Progenitor cell of endocrine pancreas (in vitro differentiated cells): ENCODE measurements at regions not wholly inside any gene's neighbourhood (a gene's known extent, or its start where the extent isn't known, plus 50 kb on each side); places are given as distances from the start of the nearest gene placed in this dataset.

Source experiments
- DNase-seq: peaks from one replicate; pipeline ENCODE4 v3.0.0; 2021; ENCODE audit warnings: low spot score; ENCODE audit not compliant: unreplicated experiment
- H3K27ac Mint-ChIP-seq: 2 replicates; pipeline ENCODE4 v1.8.0; 2021; ENCODE audit warnings: mild to moderate bottlenecking, moderate library complexity, mixed read lengths
- H3K27me3 Mint-ChIP-seq: 2 replicates; pipeline ENCODE4 v1.8.0; 2021; ENCODE audit warnings: mixed read lengths
- H3K36me3 Mint-ChIP-seq: 2 replicates; pipeline ENCODE4 v1.8.0; 2022; ENCODE audit warnings: mixed read lengths; ENCODE audit not compliant: insufficient read depth
- H3K4me1 Mint-ChIP-seq: 2 replicates; pipeline ENCODE4 v1.8.0; 2021; ENCODE audit warnings: low read depth, mixed read lengths
- H3K4me3 Mint-ChIP-seq: 2 replicates; pipeline ENCODE4 v1.8.0; 2021; ENCODE audit warnings: low read depth, mild to moderate bottlenecking, moderate library complexity, mixed read lengths
- H3K9me3 Mint-ChIP-seq: 2 replicates; pipeline ENCODE4 v1.8.0; 2021; ENCODE audit warnings: low read depth, mixed read lengths
- TF ChIP-seq, protein P1 (sequence below): fragments of 200-600 bp; sonication (generic); IDR thresholded peaks from one replicate; pipeline ENCODE4 v1.5.0; 2021; ENCODE audit warnings: antibody characterized with exemption, mild to moderate bottlenecking; ENCODE audit not compliant: unreplicated experiment

- TF ChIP-seq, protein P1, sequence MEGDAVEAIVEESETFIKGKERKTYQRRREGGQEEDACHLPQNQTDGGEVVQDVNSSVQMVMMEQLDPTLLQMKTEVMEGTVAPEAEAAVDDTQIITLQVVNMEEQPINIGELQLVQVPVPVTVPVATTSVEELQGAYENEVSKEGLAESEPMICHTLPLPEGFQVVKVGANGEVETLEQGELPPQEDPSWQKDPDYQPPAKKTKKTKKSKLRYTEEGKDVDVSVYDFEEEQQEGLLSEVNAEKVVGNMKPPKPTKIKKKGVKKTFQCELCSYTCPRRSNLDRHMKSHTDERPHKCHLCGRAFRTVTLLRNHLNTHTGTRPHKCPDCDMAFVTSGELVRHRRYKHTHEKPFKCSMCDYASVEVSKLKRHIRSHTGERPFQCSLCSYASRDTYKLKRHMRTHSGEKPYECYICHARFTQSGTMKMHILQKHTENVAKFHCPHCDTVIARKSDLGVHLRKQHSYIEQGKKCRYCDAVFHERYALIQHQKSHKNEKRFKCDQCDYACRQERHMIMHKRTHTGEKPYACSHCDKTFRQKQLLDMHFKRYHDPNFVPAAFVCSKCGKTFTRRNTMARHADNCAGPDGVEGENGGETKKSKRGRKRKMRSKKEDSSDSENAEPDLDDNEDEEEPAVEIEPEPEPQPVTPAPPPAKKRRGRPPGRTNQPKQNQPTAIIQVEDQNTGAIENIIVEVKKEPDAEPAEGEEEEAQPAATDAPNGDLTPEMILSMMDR = no peak
- H3K4me3 Mint-ChIP-seq = no peak overlapping the region
- DNase-seq = no peak
- H3K36me3 Mint-ChIP-seq = no peaks in the 10 kb centered on the region
- H3K27me3 Mint-ChIP-seq = no peaks in the 10 kb centered on the region
- H3K27ac Mint-ChIP-seq = no peak overlapping the region
- no peaks in the 10 kb centered on the region for H3K4me1 Mint-ChIP-seq
- H3K9me3 Mint-ChIP-seq = no peaks in the 10 kb centered on the region
These were observed 1153.4 kb downstream of the IGSF11 start for GRCh38 chr3:117881210-117881609.

DNA sequence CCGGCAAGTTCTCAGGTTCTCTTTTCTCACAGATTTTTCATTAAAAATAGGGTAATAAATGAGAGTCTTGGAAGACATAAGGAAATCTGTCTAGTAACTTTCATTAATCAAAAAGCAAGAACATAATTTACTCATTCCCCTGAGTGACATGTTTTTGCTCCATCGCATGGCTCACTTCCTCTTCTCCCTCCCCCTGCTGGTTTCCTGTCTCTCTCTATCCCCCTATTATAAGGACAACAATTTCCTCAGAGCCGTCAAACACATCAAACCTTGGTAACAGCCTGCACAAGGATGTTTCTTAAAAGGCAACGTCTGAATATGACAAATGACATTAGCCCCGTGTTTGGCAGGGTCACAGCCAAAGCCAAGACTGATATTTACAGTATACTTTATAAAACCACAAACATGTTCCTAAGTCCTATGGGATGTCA is 1149.6 kb downstream of the IGSF11 start:
- DNase-seq = no peak
- no peaks in the 10 kb centered on the region for H3K4me1 Mint-ChIP-seq
- TF ChIP-seq, protein P1 = no peak
- no peak overlapping the region for H3K4me3 Mint-ChIP-seq
- H3K36me3 Mint-ChIP-seq = no peaks in the 10 kb centered on the region
- no peaks in the 10 kb centered on the region for H3K9me3 Mint-ChIP-seq
- H3K27ac Mint-ChIP-seq = no peak overlapping the region
- H3K27me3 Mint-ChIP-seq = no peaks in the 10 kb centered on the region

- DNase-seq = no peak
- Mint-ChIP-seq H3K27ac (no peak overlapping the region), H3K4me3 (no peak overlapping the region), H3K9me3 (no peaks in the 10 kb centered on the region), H3K27me3 (no peaks in the 10 kb centered on the region), H3K36me3 (no peaks in the 10 kb centered on the region), H3K4me1 (no peaks in the 10 kb centered on the region)
- TF ChIP-seq, protein P1 = no peak
These were observed 1148.5 kb downstream of the IGSF11 start for GRCh38 chr3:117886147-117886546.

GRCh38 chr3:117887031-117887430 is 1147.6 kb downstream of the IGSF11 start:
- no peak for DNase-seq
- Mint-ChIP-seq H3K27me3 (no peaks in the 10 kb centered on the region), H3K36me3 (no peaks in the 10 kb centered on the region), H3K4me3 (no peak overlapping the region), H3K27ac (no peak overlapping the region), H3K9me3 (no peaks in the 10 kb centered on the region), H3K4me1 (no peaks in the 10 kb centered on the region)
- TF ChIP-seq, protein P1 = no peak

GRCh38 chr3:117887901-117888300 is 1146.7 kb downstream of the IGSF11 start:
- Mint-ChIP-seq H3K9me3 (no peaks in the 10 kb centered on the region), H3K4me1 (no peaks in the 10 kb centered on the region), H3K27me3 (no peaks in the 10 kb centered on the region), H3K27ac (no peak overlapping the region), H3K4me3 (no peak overlapping the region), H3K36me3 (no peaks in the 10 kb centered on the region)
- TF ChIP-seq, protein P1 = no peak
- no peak for DNase-seq
